ENCODE measurements at regions not wholly inside any gene's neighbourhood (a gene's known extent, or its start where the extent isn't known, plus 50 kb on each side); places are given as distances from the start of the nearest gene placed in this dataset.
"Not testable (repeated sequence)": the region's sequence is repeated elsewhere in the genome, so short reads cannot be mapped to it uniquely, and the experiment has no call there.

- Histone ChIP-seq H3K9me3 (ENCODE audit: control insufficient read depth, low read length) (no peaks in the 10 kb centered on the region), H3K36me3 (ENCODE audit: control insufficient read depth, insufficient read depth, low read length) (no peaks in the 10 kb centered on the region), H3K4me3 (ENCODE audit: insufficient read depth, low read depth, low read length) (no peak overlapping the region), H3K4me1 (ENCODE audit: control insufficient read depth, insufficient read depth, low read length) (no peaks in the 10 kb centered on the region), H3K27ac (ENCODE audit: insufficient read depth, low read depth, low read length, poor library complexity, severe bottlenecking) (no peak overlapping the region), H3K27me3 (ENCODE audit: control insufficient read depth, insufficient read depth, low read length, poor library complexity, severe bottlenecking) (no peaks in the 10 kb centered on the region)
- 89 to 91% methylated on average over 4 of the region's 4 CpGs for WGBS, 2 experiments
Observed at GRCh38 chr11:36751335-36751781, 153.3 kb upstream of the RAG2 start.

DNA sequence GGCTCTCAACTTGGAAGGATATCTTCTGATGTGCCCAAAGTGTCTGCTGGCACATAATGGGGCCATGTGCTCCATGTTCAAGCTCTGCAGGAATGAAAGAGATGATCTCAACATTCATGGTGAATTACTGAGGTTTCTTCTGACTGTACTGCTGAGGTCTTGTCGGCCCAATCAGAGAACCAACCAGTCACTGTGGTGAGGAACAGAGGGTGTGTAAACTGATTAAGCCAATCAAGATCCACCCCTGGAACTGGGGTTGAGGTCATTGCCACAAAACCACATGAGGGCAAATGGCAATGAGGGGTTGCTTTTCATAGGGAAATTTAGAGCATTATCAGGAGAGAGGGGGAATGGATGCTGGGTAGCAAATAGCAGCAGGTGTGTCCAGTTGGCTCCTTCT lies 152.3 kb upstream of the RAG2 start:
- no peaks in the 10 kb centered on the region for H3K36me3 ChIP-seq (ENCODE audit: control insufficient read depth, insufficient read depth, low read length)
- H3K27ac ChIP-seq (ENCODE audit: insufficient read depth, low read depth, low read length, poor library complexity, severe bottlenecking) = no peak overlapping the region
- no peaks in the 10 kb centered on the region for H3K27me3 ChIP-seq (ENCODE audit: control insufficient read depth, insufficient read depth, low read length, poor library complexity, severe bottlenecking)
- WGBS, 2 experiments = 80 to 89% methylated on average over 1 of the region's 1 CpG
- H3K4me3 ChIP-seq (ENCODE audit: insufficient read depth, low read depth, low read length) = no peak overlapping the region
- H3K4me1 ChIP-seq (ENCODE audit: control insufficient read depth, insufficient read depth, low read length) = no peaks in the 10 kb centered on the region
- no peaks in the 10 kb centered on the region for H3K9me3 ChIP-seq (ENCODE audit: control insufficient read depth, low read length)

- Histone ChIP-seq H3K27me3 (ENCODE audit: control insufficient read depth, insufficient read depth, low read length, poor library complexity, severe bottlenecking) (no peaks in the 10 kb centered on the region), H3K4me1 (ENCODE audit: control insufficient read depth, insufficient read depth, low read length) (no peaks in the 10 kb centered on the region), H3K27ac (ENCODE audit: insufficient read depth, low read depth, low read length, poor library complexity, severe bottlenecking) (no peak overlapping the region), H3K4me3 (ENCODE audit: insufficient read depth, low read depth, low read length) (no peak overlapping the region), H3K9me3 (ENCODE audit: control insufficient read depth, low read length) (no peaks in the 10 kb centered on the region), H3K36me3 (ENCODE audit: control insufficient read depth, insufficient read depth, low read length) (no peaks in the 10 kb centered on the region)
- WGBS, 2 experiments = 91 to 93% methylated on average over 2 of the region's 2 CpGs
Observed at GRCh38 chr11:36748836-36749235, 150.8 kb upstream of the RAG2 start.

- Histone ChIP-seq H3K36me3 (ENCODE audit: control insufficient read depth, insufficient read depth, low read length) (no peaks in the 10 kb centered on the region), H3K4me3 (ENCODE audit: insufficient read depth, low read depth, low read length) (no peak overlapping the region), H3K9me3 (ENCODE audit: control insufficient read depth, low read length) (no peaks in the 10 kb centered on the region), H3K27me3 (ENCODE audit: control insufficient read depth, insufficient read depth, low read length, poor library complexity, severe bottlenecking) (no peaks in the 10 kb centered on the region), H3K4me1 (ENCODE audit: control insufficient read depth, insufficient read depth, low read length) (no peaks in the 10 kb centered on the region), H3K27ac (ENCODE audit: insufficient read depth, low read depth, low read length, poor library complexity, severe bottlenecking) (no peak overlapping the region)
- WGBS, 2 experiments = 47 to 51% methylated on average over 7 of the region's 7 CpGs
Observed at GRCh38 chr11:36746886-36747710, 149.1 kb upstream of the RAG2 start.

GRCh38 chr11:36744375-36745168 lies 146.5 kb upstream of the RAG2 start:
- Histone ChIP-seq H3K36me3 (ENCODE audit: control insufficient read depth, insufficient read depth, low read length) (no peaks in the 10 kb centered on the region), H3K27me3 (ENCODE audit: control insufficient read depth, insufficient read depth, low read length, poor library complexity, severe bottlenecking) (no peaks in the 10 kb centered on the region), H3K27ac (ENCODE audit: insufficient read depth, low read depth, low read length, poor library complexity, severe bottlenecking) (no peak overlapping the region), H3K4me3 (ENCODE audit: insufficient read depth, low read depth, low read length) (no peak overlapping the region), H3K9me3 (ENCODE audit: control insufficient read depth, low read length) (no peaks in the 10 kb centered on the region), H3K4me1 (ENCODE audit: control insufficient read depth, insufficient read depth, low read length) (no peaks in the 10 kb centered on the region)
- WGBS, 2 experiments = 56 to 57% methylated on average over 10 to 11 of the region's 11 CpGs

GRCh38 chr11:36743039-36743438 lies 145.0 kb upstream of the RAG2 start:
- no peaks in the 10 kb centered on the region for H3K4me1 ChIP-seq (ENCODE audit: control insufficient read depth, insufficient read depth, low read length)
- H3K27ac ChIP-seq (ENCODE audit: insufficient read depth, low read depth, low read length, poor library complexity, severe bottlenecking) = no peak overlapping the region
- H3K9me3 ChIP-seq (ENCODE audit: control insufficient read depth, low read length) = no peaks in the 10 kb centered on the region
- 100% methylated on average over 1 of the region's 2 CpGs; no CpG with 5 or more reads in 1 of the 2 experiments for WGBS, 2 experiments
- H3K36me3 ChIP-seq (ENCODE audit: control insufficient read depth, insufficient read depth, low read length) = no peaks in the 10 kb centered on the region
- H3K4me3 ChIP-seq (ENCODE audit: insufficient read depth, low read depth, low read length) = no peak overlapping the region
- H3K27me3 ChIP-seq (ENCODE audit: control insufficient read depth, insufficient read depth, low read length, poor library complexity, severe bottlenecking) = no peaks in the 10 kb centered on the region

DNA sequence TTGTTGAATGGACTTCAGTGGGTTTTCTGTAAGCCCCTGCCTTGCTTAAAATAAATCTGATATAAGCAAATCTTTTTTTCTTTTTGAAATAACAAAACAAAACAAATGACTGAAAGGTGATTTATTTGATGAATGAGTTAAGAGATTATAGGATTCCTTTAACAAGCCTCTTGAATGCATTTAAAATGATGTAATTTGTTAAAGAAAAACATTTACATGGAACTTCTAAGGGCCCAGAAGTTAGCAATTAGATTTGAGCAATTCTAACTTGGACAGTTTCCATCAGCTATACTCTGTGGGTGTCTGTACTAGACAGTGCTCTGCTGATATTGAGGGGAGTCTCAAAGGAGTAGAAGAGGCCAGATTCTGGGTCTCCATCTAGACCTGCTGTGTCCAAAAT lies 143.5 kb upstream of the RAG2 start:
- H3K4me1 ChIP-seq (ENCODE audit: control insufficient read depth, insufficient read depth, low read length) = no peaks in the 10 kb centered on the region
- no peaks in the 10 kb centered on the region for H3K9me3 ChIP-seq (ENCODE audit: control insufficient read depth, low read length)
- H3K36me3 ChIP-seq (ENCODE audit: control insufficient read depth, insufficient read depth, low read length) = no peaks in the 10 kb centered on the region
- no peak overlapping the region for H3K4me3 ChIP-seq (ENCODE audit: insufficient read depth, low read depth, low read length)
- H3K27ac ChIP-seq (ENCODE audit: insufficient read depth, low read depth, low read length, poor library complexity, severe bottlenecking) = no peak overlapping the region
- H3K27me3 ChIP-seq (ENCODE audit: control insufficient read depth, insufficient read depth, low read length, poor library complexity, severe bottlenecking) = no peaks in the 10 kb centered on the region

- no peaks in the 10 kb centered on the region for H3K4me1 ChIP-seq (ENCODE audit: control insufficient read depth, insufficient read depth, low read length)
- no peaks in the 10 kb centered on the region for H3K27me3 ChIP-seq (ENCODE audit: control insufficient read depth, insufficient read depth, low read length, poor library complexity, severe bottlenecking)
- no peaks in the 10 kb centered on the region for H3K36me3 ChIP-seq (ENCODE audit: control insufficient read depth, insufficient read depth, low read length)
- H3K4me3 ChIP-seq (ENCODE audit: insufficient read depth, low read depth, low read length) = no peak overlapping the region
- WGBS, 2 experiments = 63 to 97% methylated on average over 2 to 3 of the region's 3 CpGs
- no peak overlapping the region for H3K27ac ChIP-seq (ENCODE audit: insufficient read depth, low read depth, low read length, poor library complexity, severe bottlenecking)
- H3K9me3 ChIP-seq (ENCODE audit: control insufficient read depth, low read length) = no peaks in the 10 kb centered on the region
Observed at GRCh38 chr11:36738292-36738861, 140.3 kb upstream of the RAG2 start.

DNA sequence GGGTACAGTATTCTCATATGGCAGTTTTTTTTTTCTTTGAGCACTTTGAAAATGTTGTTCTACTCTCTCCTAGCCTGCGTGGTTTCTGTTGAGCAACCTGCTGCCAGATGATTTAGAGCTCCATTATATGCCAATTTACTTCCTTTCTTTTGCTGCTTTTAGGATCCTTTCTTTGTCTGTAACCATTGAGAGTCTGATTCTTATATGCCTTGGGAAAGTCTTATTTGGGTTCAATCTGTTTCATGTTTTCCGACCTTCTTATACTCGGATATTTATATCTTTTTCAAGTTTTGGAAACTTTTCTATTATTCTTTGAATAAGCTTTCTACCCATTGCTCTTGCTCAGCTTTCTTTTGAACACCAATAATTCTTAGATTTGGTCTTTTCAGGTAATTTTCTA lies 138.1 kb upstream of the RAG2 start:
- H3K9me3 ChIP-seq (ENCODE audit: control insufficient read depth, low read length) = no peaks in the 10 kb centered on the region
- no peak overlapping the region for H3K4me3 ChIP-seq (ENCODE audit: insufficient read depth, low read depth, low read length)
- 91 to 98% methylated on average over 3 of the region's 3 CpGs for WGBS, 2 experiments
- no peaks in the 10 kb centered on the region for H3K36me3 ChIP-seq (ENCODE audit: control insufficient read depth, insufficient read depth, low read length)
- no peak overlapping the region for H3K27ac ChIP-seq (ENCODE audit: insufficient read depth, low read depth, low read length, poor library complexity, severe bottlenecking)
- no peaks in the 10 kb centered on the region for H3K4me1 ChIP-seq (ENCODE audit: control insufficient read depth, insufficient read depth, low read length)
- no peaks in the 10 kb centered on the region for H3K27me3 ChIP-seq (ENCODE audit: control insufficient read depth, insufficient read depth, low read length, poor library complexity, severe bottlenecking)

GRCh38 chr11:36733721-36734120 lies 135.7 kb upstream of the RAG2 start:
- H3K9me3 ChIP-seq (ENCODE audit: control insufficient read depth, low read length); H3K4me1 ChIP-seq (ENCODE audit: control insufficient read depth, insufficient read depth, low read length); H3K4me3 ChIP-seq (ENCODE audit: insufficient read depth, low read depth, low read length); H3K36me3 ChIP-seq (ENCODE audit: control insufficient read depth, insufficient read depth, low read length); H3K27me3 ChIP-seq (ENCODE audit: control insufficient read depth, insufficient read depth, low read length, poor library complexity, severe bottlenecking); H3K27ac ChIP-seq (ENCODE audit: insufficient read depth, low read depth, low read length, poor library complexity, severe bottlenecking): not testable (repeated sequence)
- WGBS, 2 experiments = 94 to 95% methylated on average over 10 of the region's 10 CpGs
